ENCODE measurements at regions not wholly inside any gene's neighbourhood (a gene's known extent, or its start where the extent isn't known, plus 50 kb on each side); places are given as distances from the start of the nearest gene placed in this dataset.
"Not testable (repeated sequence)": the region's sequence is repeated elsewhere in the genome, so short reads cannot be mapped to it uniquely, and the experiment has no call there.

DNA sequence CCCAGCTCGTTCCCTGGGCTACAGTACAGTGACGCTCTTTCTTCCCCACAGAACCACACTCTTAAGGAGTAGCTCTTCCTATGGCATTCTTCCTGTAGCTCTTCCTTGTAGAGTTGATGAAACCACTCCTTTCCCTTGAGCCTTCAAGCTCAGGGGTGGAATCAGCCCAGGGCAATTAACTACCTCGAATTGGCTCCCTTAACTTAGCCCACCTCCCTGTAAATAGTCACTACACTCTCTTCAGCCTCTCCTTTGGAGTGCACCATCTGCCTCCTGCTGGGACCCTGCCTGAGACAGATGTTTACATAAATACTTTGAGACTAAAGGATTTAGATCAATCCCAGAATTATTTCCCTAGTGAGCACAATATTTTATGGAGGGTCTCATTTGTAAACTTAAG is 537.8 kb upstream of the AUTS2 start:
- no peak overlapping the region for H3K4me3 Mint-ChIP-seq

DNA sequence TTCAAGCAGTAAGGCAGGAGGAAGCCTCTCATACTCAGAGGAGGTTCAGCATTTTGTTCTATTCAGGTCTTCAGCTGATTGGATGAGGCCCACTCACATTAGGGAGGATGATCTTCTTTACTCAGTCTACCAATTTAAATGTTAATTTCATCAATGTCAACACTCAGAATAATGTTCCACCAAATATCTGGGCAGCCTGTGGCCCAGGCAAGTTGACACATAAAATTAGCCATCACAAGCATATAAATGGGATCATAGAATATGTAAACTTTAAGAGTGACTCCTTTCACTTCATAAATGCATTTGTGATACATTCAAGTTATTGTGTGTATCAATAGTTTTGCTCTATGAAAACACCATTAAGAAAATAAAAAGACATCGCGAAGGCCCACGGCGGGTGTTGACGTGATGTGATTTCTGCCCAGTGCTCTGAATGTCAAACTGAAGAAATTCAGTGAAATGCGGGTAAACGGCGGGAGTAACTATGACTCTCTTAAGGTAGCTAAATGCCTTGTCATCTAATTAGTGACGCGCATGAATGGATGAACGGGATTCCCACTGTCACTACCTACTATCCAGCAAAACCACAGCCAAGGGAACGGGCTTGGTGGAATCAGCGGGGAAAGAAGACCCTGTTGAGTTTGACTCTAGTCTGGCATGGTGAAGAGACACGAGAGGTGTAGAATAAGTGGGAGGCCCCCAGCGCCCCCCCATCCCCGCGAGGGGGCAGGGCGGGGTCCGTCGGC is 536.1 kb upstream of the AUTS2 start:
- Mint-ChIP-seq H3K9me3 (peaks cover 34% of the 10 kb centered on the region), H3K27ac (no peak overlapping the region), H3K4me3 (no peak overlapping the region), H3K27me3 (no peaks in the 10 kb centered on the region), H3K4me1 (no peaks in the 10 kb centered on the region), H3K36me3 (ENCODE audit: low read depth) (no peaks in the 10 kb centered on the region)
- DNase-seq (no peak), ATAC-seq (no peak)

More for the DNA sequence above, 537.8 kb upstream of the AUTS2 start:
- H3K27me3 Mint-ChIP-seq: no peaks in the 10 kb centered on the region
- no peak for DNase-seq
- no peaks in the 10 kb centered on the region for H3K36me3 Mint-ChIP-seq (ENCODE audit: low read depth)
- H3K4me1 Mint-ChIP-seq: no peaks in the 10 kb centered on the region
- peaks cover 25% of the 10 kb centered on the region for H3K9me3 Mint-ChIP-seq
- ATAC-seq: no peak
- no peak overlapping the region for H3K27ac Mint-ChIP-seq

DNA sequence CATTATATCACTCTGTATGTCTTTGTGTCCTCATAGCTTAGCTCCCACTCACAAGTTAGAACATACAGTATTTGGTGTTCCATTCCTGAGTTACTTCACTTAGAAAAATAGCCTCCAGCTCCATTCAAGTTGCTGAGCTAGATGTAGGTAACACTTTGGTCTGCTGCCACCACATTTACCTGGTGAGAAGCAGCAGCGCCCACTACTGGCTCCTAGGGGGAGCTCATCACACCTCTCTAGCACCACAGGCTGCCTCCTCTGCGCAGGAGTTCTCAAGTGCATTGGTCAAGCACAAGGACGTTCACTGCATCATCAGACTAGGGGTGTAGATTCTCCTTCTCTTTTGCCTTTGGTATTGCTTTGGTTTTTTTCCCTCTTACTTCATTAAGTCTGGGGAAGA is 530.9 kb upstream of the AUTS2 start:
- no peaks in the 10 kb centered on the region for H3K27me3 Mint-ChIP-seq
- H3K4me1 Mint-ChIP-seq: no peaks in the 10 kb centered on the region
- no peak for ATAC-seq
- no peak overlapping the region for H3K4me3 Mint-ChIP-seq
- peaks cover 23% of the 10 kb centered on the region for H3K9me3 Mint-ChIP-seq
- H3K27ac Mint-ChIP-seq: no peak overlapping the region
- DNase-seq: no peak
- no peaks in the 10 kb centered on the region for H3K36me3 Mint-ChIP-seq (ENCODE audit: low read depth)

DNA sequence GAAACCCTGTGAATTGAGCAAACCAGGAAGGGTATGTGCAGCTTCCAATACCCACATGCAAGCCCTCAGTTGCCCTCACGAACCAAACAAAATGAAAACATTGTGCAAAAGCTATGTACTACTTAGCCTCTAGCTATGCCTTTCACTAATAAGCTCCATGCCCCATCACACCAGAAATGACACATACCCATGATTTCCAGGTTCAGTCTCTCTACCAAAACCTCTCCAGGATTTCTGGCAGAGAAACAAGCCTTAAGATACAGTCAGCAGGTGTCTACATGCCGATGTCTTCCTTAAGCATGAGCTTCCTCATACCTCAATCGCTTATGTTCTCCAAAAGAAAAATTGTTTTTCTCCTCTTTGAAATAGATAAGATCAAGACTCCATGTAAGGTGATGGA is 527.8 kb upstream of the AUTS2 start:
- Mint-ChIP-seq H3K9me3 (peaks cover 34% of the 10 kb centered on the region), H3K27me3 (no peaks in the 10 kb centered on the region), H3K4me3 (no peak overlapping the region), H3K36me3 (ENCODE audit: low read depth) (no peaks in the 10 kb centered on the region), H3K27ac (no peak overlapping the region), H3K4me1 (no peaks in the 10 kb centered on the region)
- no peak for DNase-seq
- ATAC-seq: no peak

DNA sequence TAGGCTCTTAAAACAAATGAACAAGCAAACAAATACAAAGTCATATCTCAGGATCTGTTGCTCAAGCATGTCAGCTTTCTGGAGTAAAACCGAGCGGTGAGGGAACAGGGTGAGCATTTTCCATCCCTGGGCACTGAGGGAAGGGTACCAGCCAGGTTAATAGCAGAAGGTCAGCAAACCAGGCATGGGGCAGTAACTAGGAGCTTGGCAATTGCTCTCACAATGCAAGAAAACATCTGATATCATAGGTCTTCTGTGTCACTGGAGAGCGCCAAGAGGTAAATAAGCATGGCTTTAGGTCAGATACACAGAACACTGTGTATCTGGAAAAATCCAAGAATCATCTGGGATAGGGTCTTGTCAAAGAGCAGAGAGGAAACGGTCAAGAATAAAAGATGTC is 521.7 kb upstream of the AUTS2 start:
- ATAC-seq (no peak), DNase-seq (no peak)
- Mint-ChIP-seq H3K36me3 (ENCODE audit: low read depth) (no peaks in the 10 kb centered on the region), H3K4me3 (no peak overlapping the region), H3K27ac (no peak overlapping the region), H3K9me3 (peaks cover 23% of the 10 kb centered on the region), H3K27me3 (no peaks in the 10 kb centered on the region), H3K4me1 (no peaks in the 10 kb centered on the region)

DNA sequence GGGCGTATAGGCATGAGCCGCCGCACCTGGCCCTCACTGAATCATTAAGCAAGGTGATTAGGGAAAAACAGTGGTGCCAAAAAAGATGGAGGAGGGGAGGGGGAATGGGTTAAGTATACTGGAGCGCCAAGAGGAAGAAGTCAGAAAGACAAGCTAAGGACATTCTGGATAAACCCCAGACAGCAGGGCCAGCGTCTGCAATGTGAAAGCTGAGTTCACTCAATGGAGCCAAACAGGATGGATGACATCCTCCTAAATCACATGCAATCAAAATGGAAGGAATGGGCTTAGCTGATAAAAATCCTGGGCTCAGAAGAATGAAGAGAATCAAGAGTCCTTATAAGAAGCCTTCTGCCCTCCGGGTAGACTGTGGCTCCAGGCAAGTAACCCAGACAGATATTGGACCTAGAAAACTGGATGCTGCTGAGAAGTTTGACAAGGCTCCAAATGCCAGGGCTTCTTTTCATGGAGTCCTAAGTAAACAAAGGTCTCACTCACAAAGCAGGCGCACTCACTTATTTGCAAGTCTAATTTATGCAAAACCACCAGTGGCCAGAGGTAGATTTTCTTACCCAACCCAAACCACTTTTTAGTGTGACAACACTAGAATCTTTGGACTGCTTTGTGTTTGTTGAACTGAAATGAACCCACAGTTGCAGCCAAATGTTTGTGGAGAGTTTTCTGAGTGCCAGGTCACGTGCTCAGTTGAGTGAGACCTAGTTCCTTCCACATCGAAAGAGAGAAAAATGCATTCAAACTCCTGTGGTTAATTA is 519.1 kb upstream of the AUTS2 start:
- Mint-ChIP-seq H3K36me3 (ENCODE audit: low read depth) (no peaks in the 10 kb centered on the region), H3K4me1 (no peaks in the 10 kb centered on the region), H3K9me3 (peaks cover 22% of the 10 kb centered on the region), H3K4me3 (no peak overlapping the region), H3K27me3 (no peaks in the 10 kb centered on the region), H3K27ac (no peak overlapping the region)
- DNase-seq: no peak
- no peak for ATAC-seq

DNA sequence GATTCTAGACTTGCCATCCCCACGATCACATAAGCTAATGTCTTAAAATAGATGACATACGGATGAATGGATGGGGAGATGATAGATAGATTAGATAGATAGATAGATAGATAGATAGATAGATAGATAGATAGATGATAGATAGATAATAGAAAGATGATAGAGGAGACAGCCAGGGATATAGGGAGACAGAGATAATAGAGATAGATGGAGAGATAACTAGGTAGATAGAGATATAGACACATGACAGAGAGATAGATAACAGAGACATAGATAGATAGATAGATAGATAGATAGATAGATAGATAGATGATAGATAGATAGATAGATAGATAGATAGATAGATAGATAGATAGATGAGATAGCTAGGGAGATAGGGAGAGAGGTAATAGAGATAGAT is 511.0 kb upstream of the AUTS2 start:
- H3K27ac Mint-ChIP-seq: not testable (repeated sequence)

DNA sequence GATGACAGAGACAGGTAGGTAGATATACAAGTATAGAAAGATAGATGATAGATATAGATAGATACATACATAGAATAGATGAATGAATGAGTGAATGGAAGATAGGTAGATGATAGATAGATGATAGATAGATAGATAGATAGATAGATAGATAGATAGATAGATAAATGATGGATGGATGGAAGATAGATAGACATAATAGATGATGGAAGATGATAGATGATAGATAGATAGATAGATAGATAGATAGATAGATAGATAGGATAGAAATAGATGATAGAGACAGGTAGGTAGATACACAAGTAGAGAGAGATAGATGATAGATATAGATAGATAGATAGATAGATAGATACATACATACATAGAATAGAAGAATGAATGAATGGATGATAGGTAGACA is 510.1 kb upstream of the AUTS2 start:
- H3K27me3 Mint-ChIP-seq: no peaks in the 10 kb centered on the region
- no peaks in the 10 kb centered on the region for H3K36me3 Mint-ChIP-seq (ENCODE audit: low read depth)
- DNase-seq (no peak), ATAC-seq (no peak)
- H3K4me3 Mint-ChIP-seq: no peak overlapping the region
- H3K27ac Mint-ChIP-seq: no peak overlapping the region
- no peaks in the 10 kb centered on the region for H3K4me1 Mint-ChIP-seq
- peaks cover 22% of the 10 kb centered on the region for H3K9me3 Mint-ChIP-seq

More for the DNA sequence above, 511.0 kb upstream of the AUTS2 start:
- not testable (repeated sequence) for H3K4me3 Mint-ChIP-seq; DNase-seq; H3K27me3 Mint-ChIP-seq; ATAC-seq; H3K36me3 Mint-ChIP-seq (ENCODE audit: low read depth); H3K4me1 Mint-ChIP-seq
- peaks cover 22% of the 10 kb centered on the region for H3K9me3 Mint-ChIP-seq

DNA sequence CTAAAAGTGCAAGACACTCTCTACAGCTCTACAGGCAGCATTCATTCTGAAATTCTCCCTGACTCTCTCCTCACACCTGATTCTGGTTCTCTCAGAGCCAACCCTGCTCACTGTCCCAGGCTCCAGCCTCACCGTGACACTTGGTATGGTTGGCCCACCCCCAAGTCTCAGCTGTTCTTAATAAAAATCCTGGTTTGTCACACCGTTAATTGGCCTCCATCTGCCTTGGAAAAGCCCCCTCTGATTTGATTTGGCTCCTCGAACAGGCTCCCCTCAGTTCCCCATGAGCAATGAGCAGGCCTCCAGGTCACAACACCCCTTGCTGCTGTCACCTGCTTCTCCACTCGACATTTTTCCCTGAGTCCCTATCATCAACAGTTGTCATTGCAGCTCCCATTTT is 507.3 kb upstream of the AUTS2 start:
- no peak for DNase-seq
- no peak for ATAC-seq
- Mint-ChIP-seq H3K27ac (no peak overlapping the region), H3K36me3 (ENCODE audit: low read depth) (no peaks in the 10 kb centered on the region), H3K4me1 (no peaks in the 10 kb centered on the region), H3K9me3 (peaks cover 31% of the 10 kb centered on the region), H3K4me3 (no peak overlapping the region), H3K27me3 (no peaks in the 10 kb centered on the region)

DNA sequence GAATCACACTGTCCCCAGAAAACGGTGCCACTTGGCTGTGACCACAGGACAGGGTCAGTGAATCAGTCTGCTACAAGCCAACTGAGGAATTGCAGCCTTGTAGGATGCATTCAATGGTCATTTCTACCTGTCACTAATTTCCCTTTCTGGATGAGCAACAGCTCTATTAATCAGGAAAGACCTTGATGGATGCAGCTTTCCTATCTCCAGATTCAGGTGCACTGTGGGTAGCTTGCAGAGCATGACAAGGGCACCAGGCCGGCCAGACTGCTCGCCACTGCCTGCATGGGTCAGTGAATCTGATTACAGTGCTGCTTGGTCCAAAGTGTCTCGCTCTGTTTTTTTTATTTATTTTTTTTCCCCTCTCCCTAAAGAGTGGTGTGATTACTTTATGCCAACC is 506.8 kb upstream of the AUTS2 start:
- Mint-ChIP-seq H3K9me3 (peaks cover 29% of the 10 kb centered on the region), H3K4me1 (no peaks in the 10 kb centered on the region), H3K27me3 (no peaks in the 10 kb centered on the region), H3K27ac (no peak overlapping the region), H3K4me3 (no peak overlapping the region), H3K36me3 (ENCODE audit: low read depth) (no peaks in the 10 kb centered on the region)
- DNase-seq (no peak), ATAC-seq (no peak)

DNA sequence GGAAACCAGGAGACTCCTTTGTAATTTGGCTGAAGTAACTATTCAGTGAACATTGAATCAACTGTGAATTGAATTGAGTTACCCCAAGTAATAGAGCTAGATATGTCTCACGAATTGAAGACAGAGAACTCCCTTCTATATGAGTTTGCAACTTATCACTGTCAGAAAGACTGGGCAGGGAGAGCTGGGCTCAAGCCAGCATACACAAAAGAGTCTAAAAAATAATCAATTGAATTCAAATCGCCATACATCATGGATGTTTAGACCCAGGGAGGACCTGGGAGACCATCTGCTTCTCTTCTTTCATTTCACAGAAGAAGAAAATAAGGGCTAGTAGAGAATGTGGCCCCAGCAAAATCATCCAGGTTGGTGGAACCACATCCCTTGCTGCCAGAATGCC is 503.1 kb upstream of the AUTS2 start:
- DNase-seq (no peak), ATAC-seq (no peak)
- Mint-ChIP-seq H3K4me1 (no peaks in the 10 kb centered on the region), H3K27me3 (no peaks in the 10 kb centered on the region), H3K27ac (no peak overlapping the region), H3K4me3 (no peak overlapping the region), H3K9me3 (peaks cover 23% of the 10 kb centered on the region), H3K36me3 (ENCODE audit: low read depth) (no peaks in the 10 kb centered on the region)

DNA sequence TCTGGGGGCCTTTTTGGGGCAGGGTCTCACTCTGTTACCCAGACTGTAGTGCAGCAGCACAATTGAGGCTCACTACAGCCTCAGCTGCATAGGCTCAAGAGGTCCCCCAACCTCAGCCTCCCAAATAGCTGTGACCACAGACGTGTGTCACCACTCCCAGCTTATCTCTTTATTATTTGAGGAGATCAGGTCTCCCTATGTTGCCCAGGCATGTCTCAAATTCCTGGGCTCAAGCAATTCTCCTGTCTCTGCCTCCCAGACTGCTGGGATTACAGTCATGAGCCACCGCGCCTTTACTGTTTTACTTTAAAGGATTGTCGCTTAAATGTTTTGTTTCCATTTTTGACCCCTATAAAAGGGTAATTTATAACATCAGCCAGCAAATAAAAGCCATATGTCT is 502.6 kb upstream of the AUTS2 start:
- Mint-ChIP-seq H3K27me3 (no peaks in the 10 kb centered on the region), H3K36me3 (ENCODE audit: low read depth) (no peaks in the 10 kb centered on the region), H3K9me3 (peaks cover 23% of the 10 kb centered on the region), H3K4me1 (no peaks in the 10 kb centered on the region), H3K4me3 (no peak overlapping the region), H3K27ac (no peak overlapping the region)
- DNase-seq: no peak
- ATAC-seq: no peak

DNA sequence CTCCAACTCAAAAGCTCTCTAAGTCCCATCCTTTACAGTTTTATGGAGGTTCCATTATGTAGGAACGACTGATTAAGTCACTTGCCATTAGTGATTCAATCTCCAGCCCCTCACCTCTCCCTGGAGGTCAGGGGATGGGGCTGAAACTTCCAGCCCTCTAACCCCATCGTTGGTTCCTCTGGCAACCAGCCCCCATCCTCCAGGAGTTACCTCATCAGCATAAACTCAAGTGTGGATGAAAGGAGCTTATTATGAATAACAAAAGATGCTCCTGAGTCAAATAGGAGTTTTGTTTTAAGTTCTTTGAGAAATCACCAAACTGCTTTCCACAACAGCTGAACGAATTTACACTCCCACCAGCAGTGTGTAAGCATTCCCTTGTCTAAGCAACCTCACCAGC is 494.3 kb upstream of the AUTS2 start:
- no peaks in the 10 kb centered on the region for H3K4me1 Mint-ChIP-seq
- no peaks in the 10 kb centered on the region for H3K27me3 Mint-ChIP-seq
- peaks cover 17% of the 10 kb centered on the region for H3K9me3 Mint-ChIP-seq
- H3K36me3 Mint-ChIP-seq (ENCODE audit: low read depth): no peaks in the 10 kb centered on the region
- DNase-seq: no peak
- no peak overlapping the region for H3K27ac Mint-ChIP-seq
- ATAC-seq: no peak
- no peak overlapping the region for H3K4me3 Mint-ChIP-seq

DNA sequence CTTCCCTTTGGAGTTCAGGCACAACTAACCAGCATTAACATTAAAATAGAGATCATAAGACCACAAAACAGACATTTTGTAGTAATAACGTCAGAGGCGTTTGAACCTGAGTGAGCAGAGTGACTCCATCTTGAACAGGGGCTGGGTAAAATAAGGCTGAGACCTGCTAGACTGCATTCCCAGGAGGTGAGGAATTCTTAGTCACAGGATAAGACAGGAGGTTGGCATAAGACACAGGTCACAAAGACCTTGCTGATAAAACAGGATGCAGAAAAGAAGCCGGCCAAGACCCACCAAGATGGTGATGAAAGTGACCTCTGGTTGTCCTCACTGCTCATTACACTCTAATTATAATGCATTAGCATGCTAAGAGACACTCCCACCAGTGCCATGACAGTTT is 493.2 kb upstream of the AUTS2 start:
- no peak for ATAC-seq
- Mint-ChIP-seq H3K4me3 (no peak overlapping the region), H3K36me3 (ENCODE audit: low read depth) (no peaks in the 10 kb centered on the region), H3K27ac (no peak overlapping the region), H3K9me3 (peaks cover 14% of the 10 kb centered on the region), H3K27me3 (no peaks in the 10 kb centered on the region), H3K4me1 (no peaks in the 10 kb centered on the region)
- no peak for DNase-seq

DNA sequence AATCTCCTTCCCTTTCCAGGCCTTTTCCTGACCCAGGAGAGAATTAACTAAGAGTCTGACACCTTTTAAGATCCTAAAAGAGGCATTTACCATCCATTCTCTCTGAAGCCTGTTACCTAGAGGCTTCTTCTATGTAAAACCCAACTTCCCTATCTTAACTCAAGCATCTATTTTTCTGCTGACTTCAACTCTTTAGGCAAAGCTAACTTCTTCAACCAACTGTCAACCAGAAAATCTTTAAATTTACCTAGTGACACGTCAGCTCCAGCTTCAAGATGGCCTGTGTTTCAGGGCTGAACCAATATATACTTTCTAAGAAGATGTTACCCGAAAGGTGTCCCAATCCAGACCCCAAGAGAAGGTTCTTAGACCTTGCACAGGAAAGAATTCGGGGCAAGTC is 492.3 kb upstream of the AUTS2 start:
- Mint-ChIP-seq H3K36me3 (ENCODE audit: low read depth) (no peaks in the 10 kb centered on the region), H3K27ac (no peak overlapping the region)
- ATAC-seq: no peak

More for the DNA sequence above, 492.3 kb upstream of the AUTS2 start:
- Mint-ChIP-seq H3K9me3 (peaks cover 14% of the 10 kb centered on the region), H3K4me3 (no peak overlapping the region), H3K4me1 (no peaks in the 10 kb centered on the region), H3K27me3 (no peaks in the 10 kb centered on the region)
- no peak for DNase-seq
